SK-N-MC (cell line): ENCODE measurements at regions not wholly inside any gene's neighbourhood (a gene's known extent, or its start where the extent isn't known, plus 50 kb on each side); places are given as distances from the start of the nearest gene placed in this dataset.

ENCODE experiments used
- EZH2 ChIP-seq: fragments of 200-600 bp; sonication (generic); IDR thresholded peaks from one replicate; pipeline ENCODE4 v1.6.1; 2017; ENCODE audit warnings: antibody characterized with exemption
- POLR2AphosphoS5 ChIP-seq: IDR thresholded peaks from 2 replicates; pipeline ENCODE4 v1.6.1; 2012; ENCODE audit warnings: mild to moderate bottlenecking, low read depth, low read length, borderline replicate concordance

- no peak for TF ChIP-seq POLR2AphosphoS5
- no peak for TF ChIP-seq EZH2
These were observed 251.8 kb downstream of the HAPSTR1 start for GRCh38 chr16:9343276-9343675.
